ENCODE measurements at regions not wholly inside any gene's neighbourhood (a gene's known extent, or its start where the extent isn't known, plus 50 kb on each side); places are given as distances from the start of the nearest gene placed in this dataset.

DNA sequence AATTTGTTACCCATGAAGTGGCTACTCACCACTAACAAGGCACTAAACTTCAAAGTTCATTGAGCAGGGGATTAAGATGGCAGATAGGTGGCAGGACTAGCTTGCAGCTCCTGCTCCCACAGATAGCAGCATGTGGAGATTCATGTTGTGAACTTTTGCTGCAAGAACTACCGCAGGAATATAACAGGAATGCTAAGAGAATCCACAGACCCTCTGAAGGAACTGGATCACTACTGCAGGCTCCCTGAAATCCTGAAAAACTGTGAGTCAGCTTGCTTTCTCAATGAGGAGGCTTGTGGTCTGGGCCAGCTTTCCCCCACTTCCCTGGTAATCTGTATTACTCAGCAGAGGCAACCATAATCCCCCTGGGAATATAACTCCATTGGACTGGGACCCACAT, 118.5 kb upstream of the VCX2 start:
- ATAC-seq, result no peak
- H3K27ac Mint-ChIP-seq, result no peak overlapping the region
- H3K9me3 Mint-ChIP-seq, result peaks cover 4% of the 10 kb centered on the region
- no peak overlapping the region for H3K4me3 Mint-ChIP-seq
- no peaks in the 10 kb centered on the region for H3K4me1 Mint-ChIP-seq
- DNase-seq, result no peak
- no peaks in the 10 kb centered on the region for H3K36me3 Mint-ChIP-seq (ENCODE audit: low read depth)
- H3K27me3 Mint-ChIP-seq, result no peaks in the 10 kb centered on the region

DNA sequence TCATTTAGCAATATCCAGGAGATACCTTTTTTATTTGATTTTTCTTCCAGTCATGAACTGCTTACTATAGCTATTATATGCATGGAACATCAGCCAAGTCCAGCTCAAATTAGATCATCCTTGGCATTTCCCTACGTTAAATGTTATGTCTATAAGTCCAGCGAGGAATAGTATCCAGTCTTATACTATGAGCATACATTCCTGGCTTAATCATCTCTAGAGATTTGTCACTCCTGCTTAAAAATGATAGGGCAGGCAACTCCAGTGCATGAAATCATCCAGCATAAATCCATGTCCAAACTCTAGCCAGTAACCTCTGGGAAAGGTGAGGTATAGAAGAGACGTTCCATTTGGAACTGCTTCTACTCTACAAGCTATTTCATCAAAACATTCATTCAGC, 126.7 kb upstream of the VCX2 start:
- no peak overlapping the region for H3K4me3 Mint-ChIP-seq
- DNase-seq (no peak), ATAC-seq (no peak)
- H3K36me3 Mint-ChIP-seq (ENCODE audit: low read depth), result no peaks in the 10 kb centered on the region
- no peaks in the 10 kb centered on the region for H3K27me3 Mint-ChIP-seq
- no peaks in the 10 kb centered on the region for H3K4me1 Mint-ChIP-seq
- H3K9me3 Mint-ChIP-seq, result peaks cover 8% of the 10 kb centered on the region
- H3K27ac Mint-ChIP-seq, result no peak overlapping the region

DNA sequence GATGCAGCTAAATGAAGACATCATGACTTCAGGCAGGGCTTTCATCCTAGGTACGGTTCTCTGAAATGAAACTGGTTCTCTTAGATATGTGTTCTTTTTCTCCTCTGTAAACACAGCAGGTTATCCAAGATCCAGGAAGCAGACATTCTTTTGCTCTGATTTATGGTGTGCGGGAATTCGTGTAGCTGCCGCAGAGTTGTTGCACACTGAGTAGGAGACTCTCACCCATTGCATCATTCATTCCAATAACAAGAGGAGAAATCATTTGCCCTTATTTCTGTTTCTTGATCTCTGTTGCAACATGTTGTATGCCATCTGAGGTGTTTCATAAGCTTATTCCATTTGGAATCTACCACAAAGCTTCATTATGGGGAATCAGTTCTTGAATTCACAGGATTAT, 133.6 kb upstream of the VCX2 start:
- Mint-ChIP-seq H3K4me3 (no peak overlapping the region), H3K9me3 (peaks cover 5% of the 10 kb centered on the region), H3K4me1 (no peaks in the 10 kb centered on the region), H3K27ac (no peak overlapping the region), H3K27me3 (no peaks in the 10 kb centered on the region), H3K36me3 (ENCODE audit: low read depth) (no peaks in the 10 kb centered on the region)
- DNase-seq (no peak), ATAC-seq (no peak)

- Mint-ChIP-seq H3K9me3 (peaks cover 9% of the 10 kb centered on the region), H3K4me3 (no peak overlapping the region), H3K4me1 (no peaks in the 10 kb centered on the region), H3K27ac (no peak overlapping the region), H3K36me3 (ENCODE audit: low read depth) (no peaks in the 10 kb centered on the region), H3K27me3 (no peaks in the 10 kb centered on the region)
- no peak for ATAC-seq
- DNase-seq, result no peak
Measured at GRCh38 chrX:8305350-8305749, 134.3 kb upstream of the VCX2 start.

DNA sequence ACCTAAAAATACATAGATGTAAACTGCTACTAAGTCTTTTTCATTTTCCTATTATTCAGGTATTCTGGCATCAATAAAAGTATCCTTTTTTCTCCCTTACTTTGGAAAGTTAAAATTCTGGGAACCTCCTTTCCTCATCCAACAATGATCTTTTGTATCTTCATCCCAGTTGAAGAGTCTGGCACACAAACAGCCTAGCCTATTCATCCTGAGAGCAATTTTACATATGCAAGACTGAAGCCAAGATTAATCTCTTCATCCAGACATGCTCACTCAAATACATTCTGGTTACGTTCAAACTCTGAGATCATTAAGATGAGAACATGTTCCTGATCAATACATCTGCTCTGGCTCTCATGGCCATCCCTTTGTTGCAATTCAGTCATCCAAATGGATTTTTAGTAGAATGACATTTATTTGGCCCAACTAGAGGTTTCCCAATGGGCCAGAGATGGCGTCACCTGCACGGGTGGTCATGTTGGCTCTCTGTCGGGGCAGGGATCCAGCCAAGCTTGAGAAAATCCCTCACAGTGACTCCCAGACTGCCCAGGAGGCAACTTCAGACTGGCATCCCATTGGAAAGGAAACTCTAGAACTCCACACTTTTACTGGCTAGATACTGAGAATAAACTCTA, 135.3 kb upstream of the VCX2 start:
- ATAC-seq, result no peak
- Mint-ChIP-seq H3K4me1 (no peaks in the 10 kb centered on the region), H3K9me3 (peaks cover 5% of the 10 kb centered on the region), H3K27ac (no peak overlapping the region), H3K27me3 (no peaks in the 10 kb centered on the region), H3K36me3 (ENCODE audit: low read depth) (no peaks in the 10 kb centered on the region), H3K4me3 (no peak overlapping the region)
- no peak for DNase-seq

- H3K27ac Mint-ChIP-seq, result no peak overlapping the region
- peaks cover 5% of the 10 kb centered on the region for H3K9me3 Mint-ChIP-seq
- H3K27me3 Mint-ChIP-seq, result no peaks in the 10 kb centered on the region
- no peak for DNase-seq
- ATAC-seq, result no peak
- no peaks in the 10 kb centered on the region for H3K4me1 Mint-ChIP-seq
- no peak overlapping the region for H3K4me3 Mint-ChIP-seq
- H3K36me3 Mint-ChIP-seq (ENCODE audit: low read depth), result no peaks in the 10 kb centered on the region
Measured at GRCh38 chrX:8310409-8310808, 139.3 kb upstream of the VCX2 start.

- H3K36me3 Mint-ChIP-seq (ENCODE audit: low read depth), result no peaks in the 10 kb centered on the region
- no peak overlapping the region for H3K4me3 Mint-ChIP-seq
- H3K27me3 Mint-ChIP-seq, result no peaks in the 10 kb centered on the region
- ATAC-seq, result no peak
- H3K9me3 Mint-ChIP-seq, result peaks cover 7% of the 10 kb centered on the region
- H3K4me1 Mint-ChIP-seq, result no peaks in the 10 kb centered on the region
- H3K27ac Mint-ChIP-seq, result no peak overlapping the region
- no peak for DNase-seq
Measured at GRCh38 chrX:8313844-8314243, 142.8 kb upstream of the VCX2 start.

- ATAC-seq, result no peak
- no peaks in the 10 kb centered on the region for H3K36me3 Mint-ChIP-seq (ENCODE audit: low read depth)
- H3K4me1 Mint-ChIP-seq, result no peaks in the 10 kb centered on the region
- DNase-seq, result no peak
- no peak overlapping the region for H3K27ac Mint-ChIP-seq
- H3K27me3 Mint-ChIP-seq, result no peaks in the 10 kb centered on the region
- peaks cover 8% of the 10 kb centered on the region for H3K9me3 Mint-ChIP-seq
- H3K4me3 Mint-ChIP-seq, result no peak overlapping the region
Measured at GRCh38 chrX:8314881-8315280, 143.8 kb upstream of the VCX2 start.

- Mint-ChIP-seq H3K27me3 (no peaks in the 10 kb centered on the region), H3K36me3 (ENCODE audit: low read depth) (no peaks in the 10 kb centered on the region), H3K9me3 (peaks cover 4% of the 10 kb centered on the region)
Measured at GRCh38 chrX:8319359-8319758, 145.3 kb upstream of the VCX3B start.

DNA sequence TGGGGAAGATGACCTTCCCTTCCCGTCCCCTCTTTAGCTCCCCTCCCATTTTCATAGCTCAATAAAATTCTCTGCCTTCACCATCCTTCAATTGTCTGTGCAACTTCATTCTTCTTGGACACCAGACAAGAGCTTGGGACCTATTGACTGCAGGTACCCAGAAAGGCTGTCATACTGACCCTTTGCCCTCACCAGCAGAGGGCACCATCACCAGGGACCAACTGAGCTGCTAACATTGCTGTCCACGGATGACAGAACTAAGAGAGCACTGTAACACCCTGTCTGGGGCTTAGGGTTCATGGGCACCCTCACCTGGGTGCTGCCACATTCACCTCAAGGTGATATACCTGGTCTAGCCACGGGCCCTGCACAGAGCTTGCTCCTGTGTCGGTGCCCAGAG, 141.3 kb upstream of the VCX3B start:
- Mint-ChIP-seq H3K4me3 (no peak overlapping the region), H3K4me1 (no peaks in the 10 kb centered on the region), H3K36me3 (ENCODE audit: low read depth) (no peaks in the 10 kb centered on the region), H3K27me3 (no peaks in the 10 kb centered on the region), H3K9me3 (peaks cover 4% of the 10 kb centered on the region), H3K27ac (no peak overlapping the region)
- ATAC-seq (no peak), DNase-seq (no peak)

More at GRCh38 chrX:8319359-8319758, 145.3 kb upstream of the VCX3B start:
- no peak for ATAC-seq
- Mint-ChIP-seq H3K4me1 (no peaks in the 10 kb centered on the region), H3K27ac (no peak overlapping the region), H3K4me3 (no peak overlapping the region)
- DNase-seq, result no peak

DNA sequence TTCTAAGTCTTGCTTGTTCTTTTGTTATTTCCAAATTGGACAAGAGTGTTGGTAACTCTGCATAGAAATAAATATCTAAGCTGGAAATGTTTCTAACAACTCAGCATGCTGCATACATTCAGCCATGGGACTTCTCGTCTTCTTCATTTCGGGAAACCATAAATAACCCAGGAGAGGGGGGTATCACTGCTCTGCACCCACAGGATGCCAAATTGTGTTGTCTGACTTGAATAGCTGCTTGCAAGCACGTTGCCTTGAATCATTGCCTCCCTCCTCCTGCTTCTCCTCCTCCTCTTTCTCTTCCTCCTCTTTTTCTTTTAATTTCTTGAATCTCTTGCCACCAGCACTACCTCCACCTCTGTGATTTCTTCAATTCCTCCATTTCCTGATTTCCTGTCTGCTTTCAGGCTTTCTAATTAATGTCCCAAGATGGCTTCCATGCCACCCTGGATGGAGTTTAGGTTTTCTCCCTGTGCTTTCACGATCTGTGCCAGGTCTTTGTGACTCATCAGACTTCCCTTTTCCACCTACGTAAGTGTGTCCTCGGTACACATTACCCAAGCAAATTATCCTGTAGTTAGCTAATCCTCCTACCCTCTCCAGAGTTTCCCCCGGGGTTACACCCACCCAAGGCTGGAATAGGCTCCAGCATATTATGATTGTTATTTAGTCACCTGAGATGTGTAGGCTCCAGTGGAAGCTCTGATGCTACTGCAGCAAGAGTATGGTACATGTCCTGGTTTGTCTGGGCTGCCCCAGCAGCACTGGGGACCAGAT, 122.6 kb upstream of the VCX3B start:
- Mint-ChIP-seq H3K9me3 (peaks cover 5% of the 10 kb centered on the region), H3K4me3 (no peak overlapping the region), H3K4me1 (no peaks in the 10 kb centered on the region), H3K27me3 (no peaks in the 10 kb centered on the region), H3K27ac (no peak overlapping the region), H3K36me3 (ENCODE audit: low read depth) (no peaks in the 10 kb centered on the region)
- no peak for DNase-seq
- ATAC-seq, result no peak

DNA sequence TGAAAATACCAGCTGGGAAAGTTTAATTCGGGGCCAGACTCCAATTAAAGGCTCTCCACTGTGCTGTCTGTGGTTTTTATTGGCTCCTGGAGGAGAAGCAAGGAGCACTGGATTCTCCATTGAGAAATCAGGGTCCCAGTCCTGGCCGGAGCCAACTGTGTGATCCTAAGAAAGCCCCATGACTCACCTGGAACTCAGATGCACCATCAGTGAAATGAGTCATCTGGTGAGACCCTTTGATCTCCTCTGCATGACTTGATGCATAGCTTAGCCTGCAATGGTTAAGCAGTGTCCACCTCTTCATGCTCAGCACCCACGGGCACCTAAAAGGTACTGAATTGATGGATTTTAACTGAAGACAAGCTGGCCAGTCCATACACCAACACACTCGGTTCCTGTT, 119.2 kb upstream of the VCX3B start:
- H3K9me3 Mint-ChIP-seq, result no peaks in the 10 kb centered on the region
- H3K27ac Mint-ChIP-seq, result no peak overlapping the region
- no peak for ATAC-seq
- no peaks in the 10 kb centered on the region for H3K36me3 Mint-ChIP-seq (ENCODE audit: low read depth)
- no peaks in the 10 kb centered on the region for H3K4me1 Mint-ChIP-seq
- DNase-seq, result no peak
- no peaks in the 10 kb centered on the region for H3K27me3 Mint-ChIP-seq
- no peak overlapping the region for H3K4me3 Mint-ChIP-seq

- Mint-ChIP-seq H3K27ac (no peak overlapping the region), H3K27me3 (no peaks in the 10 kb centered on the region), H3K4me3 (no peak overlapping the region), H3K36me3 (ENCODE audit: low read depth) (no peaks in the 10 kb centered on the region), H3K4me1 (no peaks in the 10 kb centered on the region), H3K9me3 (no peaks in the 10 kb centered on the region)
- ATAC-seq (no peak), DNase-seq (no peak)
Measured at GRCh38 chrX:8346060-8346459, 118.6 kb upstream of the VCX3B start.

GRCh38 chrX:8346892-8347291, 117.7 kb upstream of the VCX3B start:
- Mint-ChIP-seq H3K4me1 (no peaks in the 10 kb centered on the region), H3K27ac (no peak overlapping the region), H3K9me3 (no peaks in the 10 kb centered on the region), H3K27me3 (no peaks in the 10 kb centered on the region), H3K36me3 (ENCODE audit: low read depth) (no peaks in the 10 kb centered on the region), H3K4me3 (no peak overlapping the region)
- no peak for DNase-seq
- no peak for ATAC-seq

- no peak overlapping the region for H3K27ac Mint-ChIP-seq
- ATAC-seq (no peak), DNase-seq (no peak)
- H3K27me3 Mint-ChIP-seq, result no peaks in the 10 kb centered on the region
- H3K4me3 Mint-ChIP-seq, result no peak overlapping the region
- no peaks in the 10 kb centered on the region for H3K4me1 Mint-ChIP-seq
- no peaks in the 10 kb centered on the region for H3K9me3 Mint-ChIP-seq
- no peaks in the 10 kb centered on the region for H3K36me3 Mint-ChIP-seq (ENCODE audit: low read depth)
Measured at GRCh38 chrX:8349816-8350544, 114.7 kb upstream of the VCX3B start.

Measured in activated naive CD8-positive, alpha-beta T cell treated with anti-CD3 and anti-CD28 coated beads, Interleukin-2, amount 50 U/mL, for 24 hours (primary cell).